ENCODE measurements at regions not wholly inside any gene's neighbourhood (a gene's known extent, or its start where the extent isn't known, plus 50 kb on each side); places are given as distances from the start of the nearest gene placed in this dataset.
"Not testable (repeated sequence)": the region's sequence is repeated elsewhere in the genome, so short reads cannot be mapped to it uniquely, and the experiment has no call there.

DNA sequence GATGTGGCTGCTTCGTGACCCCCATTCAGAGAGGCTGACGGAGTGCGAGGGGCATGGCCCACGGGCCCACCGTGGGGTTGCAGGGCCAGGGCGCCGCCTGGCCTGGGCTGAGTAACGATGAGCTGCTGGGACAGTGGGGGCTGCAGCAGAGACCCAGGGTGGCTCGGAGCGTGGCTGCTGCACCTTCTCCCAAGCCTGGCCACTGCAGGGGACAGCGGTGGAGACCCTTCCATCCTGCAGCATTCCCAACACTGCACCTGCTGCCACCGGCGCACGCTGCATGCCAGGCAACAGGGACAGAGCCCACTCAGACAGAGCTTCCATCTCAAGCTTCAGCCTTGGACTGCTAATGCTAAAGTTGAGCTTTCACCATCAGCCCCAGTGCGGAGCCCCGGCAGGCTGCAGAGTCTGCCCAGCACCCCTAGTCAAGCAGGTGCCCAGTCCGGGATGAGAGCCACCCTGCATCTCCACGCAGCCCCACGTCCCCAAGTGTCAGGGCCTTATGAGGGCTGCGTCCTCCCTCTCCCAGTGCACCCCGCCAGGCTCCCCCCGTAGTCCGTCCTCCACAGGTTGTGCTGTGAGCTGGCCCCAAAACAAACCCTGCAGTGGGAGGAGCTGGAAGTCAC is 89.4 kb upstream of the AFDN start:
- DNase-seq: no peak

DNA sequence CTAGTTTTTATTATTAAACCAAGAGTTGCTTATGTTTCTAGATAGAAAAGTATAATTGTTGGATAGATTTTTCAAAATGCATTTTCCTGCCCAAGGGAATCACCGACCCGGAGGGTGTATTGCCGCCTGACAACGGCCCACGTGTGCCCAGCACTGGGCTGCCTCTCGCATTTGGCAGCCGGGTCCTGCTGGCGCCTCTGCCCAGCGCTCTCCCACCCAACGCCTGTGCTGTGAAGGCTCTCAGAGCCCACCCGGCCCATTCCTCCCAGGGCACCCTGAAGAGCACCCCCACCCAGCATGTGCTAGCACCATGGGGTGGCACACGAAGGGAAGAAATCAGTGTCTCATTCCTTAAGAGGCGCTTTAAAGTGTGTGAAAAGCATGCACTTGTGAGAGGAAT is 88.3 kb upstream of the AFDN start:
- no peak for DNase-seq

DNA sequence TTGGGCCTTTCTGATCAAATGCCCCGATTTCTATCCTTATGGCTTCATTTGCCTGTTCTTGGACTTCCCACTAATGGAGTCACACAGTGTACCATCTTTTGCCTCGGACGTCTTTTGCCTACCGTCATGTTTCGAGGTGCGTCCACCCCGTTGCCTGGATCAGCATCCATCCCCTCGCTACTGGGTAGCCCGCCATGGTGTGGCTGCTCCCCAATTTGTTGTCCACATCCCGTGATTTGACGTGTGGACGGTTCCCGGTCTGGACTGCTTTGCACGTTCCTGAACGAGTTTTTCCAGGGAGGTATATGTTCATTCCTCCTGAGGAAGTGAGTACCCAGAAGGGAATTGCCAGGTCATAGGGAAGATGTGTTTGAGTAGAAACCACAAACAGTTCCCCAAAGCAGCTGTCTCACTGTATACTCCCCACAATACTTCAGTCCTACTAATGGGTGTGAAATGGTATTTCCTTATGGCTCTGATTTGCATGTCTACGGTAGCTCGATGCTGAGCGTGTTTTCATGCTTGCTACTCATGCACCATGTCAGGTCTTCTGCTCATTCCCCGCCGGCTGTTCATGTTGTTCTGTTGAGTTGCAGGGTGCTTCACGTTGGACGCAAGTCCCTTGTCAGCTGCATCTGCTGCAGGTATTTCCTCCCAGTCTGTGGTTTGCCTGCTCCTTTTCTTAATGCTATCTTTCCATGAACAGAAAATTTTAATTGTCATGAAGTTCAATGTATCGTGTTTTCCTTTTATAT is 86.8 kb upstream of the AFDN start:
- DNase-seq: no peak

DNA sequence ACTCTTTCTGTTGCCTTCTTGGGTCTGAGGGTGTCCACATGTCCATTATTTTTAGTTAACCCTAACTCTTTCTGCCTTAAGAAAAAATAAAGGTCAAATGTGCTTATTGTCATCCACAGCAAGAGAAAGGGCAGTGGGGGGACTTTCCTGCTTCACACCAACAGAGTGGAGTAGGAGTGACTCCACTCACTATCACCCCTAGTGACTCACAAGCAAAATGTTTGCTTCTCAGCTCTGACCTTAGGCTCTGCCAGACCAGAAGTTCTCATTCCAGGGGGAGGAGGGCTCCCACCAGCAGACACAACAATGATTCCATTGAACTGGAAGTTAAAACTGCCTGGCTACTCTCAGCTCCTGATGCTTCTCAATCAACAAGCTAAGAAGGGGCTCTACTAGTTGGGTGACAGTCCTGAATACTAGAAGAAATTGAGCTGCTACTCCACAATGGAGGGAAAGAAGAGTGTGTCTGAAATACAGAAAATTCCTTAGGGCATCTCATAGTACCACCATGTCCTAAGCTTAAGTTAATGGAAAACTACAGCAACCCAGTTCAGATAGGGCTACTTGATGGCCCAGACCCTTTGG is 83.9 kb upstream of the AFDN start:
- DNase-seq: no peak

DNA sequence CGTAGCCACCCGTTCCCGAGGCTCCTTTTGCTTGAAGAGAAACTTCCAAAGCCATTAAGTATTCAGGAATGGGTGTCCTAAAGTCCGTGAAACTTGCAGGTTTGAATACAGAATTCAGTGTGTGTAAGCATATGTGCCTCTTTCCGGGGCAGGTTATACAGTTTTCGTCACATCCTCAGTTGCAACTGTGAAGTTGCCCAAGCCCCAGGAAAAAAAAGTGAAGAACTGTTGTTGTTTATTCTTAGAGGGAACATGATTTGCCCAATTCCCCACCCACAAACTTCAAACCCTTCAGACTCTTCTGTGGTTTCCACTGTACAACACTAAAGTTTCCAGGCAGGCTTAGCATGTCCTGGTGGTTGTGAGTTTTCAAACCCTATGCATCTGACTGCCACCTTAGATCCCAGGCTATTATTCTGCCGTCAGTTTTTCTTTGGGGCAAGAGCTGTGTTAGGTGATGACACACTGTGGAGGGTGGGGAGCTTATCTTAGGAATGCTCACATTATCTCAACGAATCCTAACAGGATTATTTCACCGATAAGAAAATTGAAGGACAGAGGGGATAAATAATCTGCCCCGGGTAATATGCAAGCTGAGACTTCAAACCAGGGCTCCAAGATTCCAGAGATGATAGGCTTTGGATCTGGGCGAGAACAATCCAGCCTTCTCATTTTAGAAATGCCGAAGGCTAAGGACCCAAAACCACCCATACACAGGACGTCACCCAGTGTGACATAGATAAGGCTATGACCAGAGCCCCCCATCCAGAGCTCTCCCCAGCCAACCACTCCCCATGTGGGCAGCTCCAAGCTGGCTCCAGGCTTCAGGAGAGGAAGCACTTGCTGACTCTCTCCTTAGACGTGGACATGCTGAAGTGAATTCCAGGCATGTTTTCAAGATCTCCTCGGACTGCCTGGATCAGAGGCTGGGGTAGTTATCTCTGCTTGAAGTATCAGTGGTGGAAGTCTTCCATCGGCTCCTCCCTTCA is 81.7 kb upstream of the AFDN start:
- DNase-seq: no peak

DNA sequence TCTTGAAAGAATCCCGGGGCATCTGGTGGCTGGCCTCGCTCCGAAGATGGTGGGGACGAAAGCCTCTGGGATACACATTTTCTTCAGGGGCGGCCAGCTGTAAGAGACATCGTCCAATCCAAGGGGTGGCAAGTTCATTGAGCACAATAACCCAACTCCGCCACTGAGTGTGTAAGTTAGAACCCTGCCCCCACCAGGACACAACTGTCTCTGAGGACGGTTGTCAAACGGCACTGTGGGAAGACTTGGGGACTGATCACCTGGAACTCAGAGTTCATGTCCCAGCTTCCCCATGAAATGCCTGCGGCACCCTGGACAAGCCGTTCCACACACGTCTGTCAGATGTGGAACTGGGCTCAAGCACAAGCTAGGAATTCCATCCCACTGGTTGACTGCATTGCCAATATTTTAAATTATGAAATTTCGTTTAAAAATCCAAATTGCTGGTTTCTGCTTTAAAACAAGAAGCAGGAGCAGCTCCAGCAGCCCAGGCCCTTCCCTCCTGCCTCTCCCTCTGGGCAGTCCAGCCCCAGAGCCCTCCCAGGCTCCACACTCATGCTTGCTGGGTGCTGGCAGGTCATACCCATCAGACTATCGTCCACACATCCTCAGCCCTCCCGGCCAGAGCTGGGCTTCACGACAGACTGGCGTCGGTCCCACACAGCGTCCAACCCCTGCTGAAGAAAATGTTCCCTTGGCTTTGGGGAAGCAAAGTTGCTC is 80.9 kb upstream of the AFDN start:
- no peak for DNase-seq

DNA sequence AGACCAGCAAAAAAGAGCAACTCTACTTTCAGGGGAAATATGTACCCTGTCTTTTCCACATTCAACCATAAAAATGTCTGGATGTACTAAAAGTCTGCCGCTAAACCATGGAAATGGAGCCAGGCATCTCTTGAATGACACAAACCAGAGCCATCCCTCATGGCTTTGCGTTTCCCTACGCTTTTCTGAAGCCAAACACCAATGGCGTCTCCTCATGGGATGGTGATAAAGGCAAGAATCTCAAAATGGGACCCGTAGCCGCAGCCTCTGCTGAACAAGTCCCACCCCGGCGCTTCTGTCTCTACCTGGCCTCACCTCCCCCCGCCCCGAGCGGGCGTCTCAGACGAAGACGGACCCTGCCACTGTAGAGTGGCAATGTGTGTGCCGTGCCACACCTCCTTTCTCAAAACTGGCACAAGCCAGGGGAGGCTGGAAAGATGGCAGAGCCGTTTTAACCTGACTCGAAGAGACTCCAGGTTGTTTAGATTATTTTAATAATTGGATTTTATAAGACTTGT is 80.3 kb upstream of the AFDN start:
- DNase-seq: no peak

DNA sequence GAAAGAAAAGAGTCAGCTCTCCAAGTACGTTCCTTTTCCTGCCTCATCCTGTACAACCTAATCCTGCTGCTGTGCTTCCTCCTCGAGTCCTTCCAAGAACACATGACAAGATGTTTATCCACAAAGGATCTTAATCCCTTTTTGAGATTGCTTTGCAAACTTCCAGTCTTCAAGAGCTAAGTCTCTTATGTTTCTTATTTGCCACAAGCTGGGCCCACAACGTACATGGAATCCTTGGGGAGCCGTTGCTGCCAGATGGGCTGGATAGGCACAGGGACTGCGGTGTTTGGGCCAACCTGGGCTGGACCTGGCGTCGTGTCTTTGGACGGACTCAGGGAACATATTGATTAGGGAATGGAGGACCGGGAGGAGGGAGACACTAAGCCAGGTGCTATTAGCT is 79.7 kb upstream of the AFDN start:
- no peak for DNase-seq

DNA sequence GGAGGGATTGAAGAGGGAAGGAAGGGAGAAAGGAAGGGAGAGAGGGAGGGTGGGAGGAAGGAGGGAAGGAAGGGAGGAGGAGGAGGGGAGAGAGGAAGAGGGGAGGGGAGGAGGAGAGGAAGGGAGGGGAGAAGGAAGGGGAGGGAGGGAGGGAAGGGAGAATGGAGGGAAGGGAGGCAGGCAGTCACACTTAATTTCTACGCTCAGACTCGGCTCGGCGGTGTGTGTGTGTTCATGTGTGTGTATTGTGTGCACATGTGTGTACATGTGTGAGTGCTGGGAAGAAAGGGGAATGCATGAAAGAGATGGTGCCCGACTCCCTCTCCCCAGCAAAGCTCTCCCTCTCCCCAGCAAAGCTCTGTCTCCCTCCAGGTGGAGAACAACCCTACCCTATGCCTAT is 79.1 kb upstream of the AFDN start:
- no peak for DNase-seq

DNA sequence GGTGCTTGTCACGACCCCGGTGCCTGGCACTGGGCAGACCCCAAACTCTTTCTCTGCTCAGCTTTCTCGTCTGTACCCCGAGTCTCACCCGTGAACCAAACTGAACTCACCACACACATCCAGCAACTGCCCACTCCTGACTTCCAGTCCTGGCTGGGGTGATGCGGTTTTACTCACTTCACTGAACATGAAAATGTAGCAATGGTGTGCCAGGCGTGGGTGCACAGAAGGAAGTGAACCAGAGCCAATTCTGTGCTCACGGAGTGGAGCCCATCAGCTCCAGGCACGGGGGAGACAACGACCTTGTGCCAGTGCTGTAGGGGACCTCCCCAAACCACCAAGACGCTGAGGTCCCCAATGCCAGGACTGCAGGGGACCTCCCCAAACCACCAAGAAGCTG is 78.7 kb upstream of the AFDN start:
- no peak for DNase-seq

DNA sequence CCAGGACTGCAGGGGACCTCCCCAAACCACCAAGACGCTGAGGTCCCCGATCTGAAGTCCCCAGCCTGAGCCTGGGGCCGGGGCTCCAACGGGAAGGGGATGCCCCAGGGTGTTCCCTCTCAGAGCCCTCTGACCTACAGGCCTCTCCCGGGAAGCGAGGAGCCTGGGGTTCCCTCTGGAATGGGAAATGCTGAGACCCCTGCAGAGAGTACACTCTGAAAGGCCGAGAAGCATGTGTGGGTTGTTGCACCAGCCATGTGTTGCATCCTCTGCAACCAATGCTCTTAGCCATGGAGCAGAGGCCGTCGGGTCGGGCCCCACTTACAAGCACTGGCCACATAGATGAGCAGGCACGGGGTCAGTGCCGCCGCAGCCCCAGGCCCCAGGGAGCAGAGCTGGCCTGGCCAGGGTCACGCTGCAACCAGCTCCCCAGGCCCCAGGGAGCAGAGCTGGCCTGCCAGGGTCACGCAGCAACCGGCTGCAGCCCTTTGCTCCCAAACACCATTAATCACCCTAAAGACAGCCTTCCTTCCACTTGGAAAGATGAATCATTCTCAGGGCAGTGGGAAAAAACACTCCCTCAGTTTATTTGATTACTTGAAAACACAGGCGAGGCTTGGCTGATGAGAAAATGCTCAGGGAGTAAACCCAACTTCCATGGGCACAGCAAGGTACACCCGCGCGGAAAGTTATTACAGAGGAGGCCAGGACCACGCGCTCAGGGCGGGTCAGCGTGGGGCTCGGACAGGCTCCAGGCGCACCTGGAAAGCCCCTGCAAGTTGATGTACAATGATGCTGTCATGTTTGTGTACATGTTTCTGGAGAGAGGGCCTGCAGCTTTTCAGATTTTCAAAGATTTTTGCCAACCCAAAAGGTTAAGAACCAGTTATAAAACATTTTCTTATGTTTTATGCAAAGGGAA is 78.0 kb upstream of the AFDN start:
- DNase-seq: no peak

DNA sequence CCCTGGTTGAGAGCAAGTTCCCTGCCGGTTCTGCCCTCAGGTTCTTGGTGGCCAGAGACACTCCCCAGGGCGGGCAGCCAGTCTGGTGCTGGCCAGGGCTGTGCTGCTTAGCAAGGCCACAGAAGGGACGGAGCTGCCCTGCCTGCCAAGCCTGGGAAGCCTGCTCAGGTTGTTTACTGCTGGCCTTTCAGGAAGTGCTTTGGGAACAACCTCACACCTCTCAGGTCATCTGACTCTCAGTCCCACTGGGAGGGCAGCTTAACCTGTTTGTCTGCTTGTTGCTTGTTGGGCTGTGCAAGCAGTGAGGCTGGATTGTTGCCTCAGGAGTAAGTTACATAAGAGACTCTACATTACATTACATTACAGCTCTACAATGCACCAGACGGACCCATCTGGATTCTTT is 75.8 kb upstream of the AFDN start:
- no peak for DNase-seq

DNA sequence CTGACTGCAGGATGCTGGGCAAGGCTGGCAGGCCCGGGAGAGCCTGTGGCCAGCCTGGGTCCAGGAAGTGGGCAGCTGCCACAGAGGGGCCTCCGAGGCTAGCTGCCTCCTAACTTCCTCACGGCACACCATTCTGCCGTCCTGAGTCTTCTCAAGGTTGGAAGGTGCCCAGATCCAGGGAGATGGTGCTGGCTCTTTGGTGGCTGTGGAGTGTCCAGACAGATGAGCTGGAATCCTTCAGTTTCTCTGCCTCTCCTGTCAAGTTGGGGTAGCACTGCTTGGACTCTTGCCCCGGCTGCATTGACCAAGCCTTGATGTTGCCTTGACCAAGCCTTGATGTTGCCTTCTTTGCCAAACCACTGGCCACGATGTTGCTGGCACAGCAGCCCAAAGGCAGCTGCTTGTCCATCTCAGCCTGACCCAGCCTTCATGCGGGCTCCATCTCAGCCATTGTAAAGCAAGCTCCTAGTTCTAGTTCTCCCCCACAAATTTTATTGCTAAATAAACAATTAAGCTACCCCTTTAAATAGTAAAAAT is 75.1 kb upstream of the AFDN start:
- DNase-seq: no peak

DNA sequence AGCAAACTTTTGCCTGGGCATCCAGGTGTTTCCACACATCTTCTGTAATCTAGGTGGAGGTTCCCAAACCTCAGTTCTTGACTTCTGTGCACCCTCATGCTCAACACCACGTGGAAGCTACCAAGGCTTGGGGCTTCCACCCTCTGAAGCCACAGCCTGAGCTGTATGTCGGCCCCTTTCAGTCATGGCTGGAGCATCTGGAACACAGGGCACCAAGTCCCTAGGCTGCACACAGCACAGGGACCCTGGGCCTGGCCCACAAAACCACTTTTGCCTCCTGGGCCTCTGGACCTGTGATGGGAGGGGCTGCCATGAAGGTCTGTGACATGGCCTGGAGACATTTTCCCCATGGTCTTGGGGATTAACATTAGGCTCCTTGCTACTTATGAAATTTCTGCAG is 73.4 kb upstream of the AFDN start:
- DNase-seq: not testable (repeated sequence)

DNA sequence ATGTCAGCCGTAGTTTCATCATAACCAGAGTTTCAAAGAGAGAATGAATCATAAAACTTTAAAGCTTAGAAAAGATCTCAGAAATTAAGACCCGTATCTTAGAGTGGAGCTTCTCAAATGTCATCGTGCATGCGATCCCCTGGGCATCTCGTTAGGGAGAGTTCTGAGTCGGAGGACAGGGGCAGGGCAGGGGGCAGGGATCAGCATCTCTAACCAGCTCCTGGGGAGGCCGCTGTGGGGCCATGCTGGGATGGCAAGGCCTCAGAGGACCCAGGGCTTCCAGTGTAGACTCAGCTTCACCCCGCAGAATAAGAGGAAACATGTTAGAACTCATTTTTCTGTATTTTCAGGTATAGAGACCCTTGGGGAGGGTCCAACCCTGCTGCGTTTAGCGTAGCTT is 72.0 kb upstream of the AFDN start:
- DNase-seq: no peak

DNA sequence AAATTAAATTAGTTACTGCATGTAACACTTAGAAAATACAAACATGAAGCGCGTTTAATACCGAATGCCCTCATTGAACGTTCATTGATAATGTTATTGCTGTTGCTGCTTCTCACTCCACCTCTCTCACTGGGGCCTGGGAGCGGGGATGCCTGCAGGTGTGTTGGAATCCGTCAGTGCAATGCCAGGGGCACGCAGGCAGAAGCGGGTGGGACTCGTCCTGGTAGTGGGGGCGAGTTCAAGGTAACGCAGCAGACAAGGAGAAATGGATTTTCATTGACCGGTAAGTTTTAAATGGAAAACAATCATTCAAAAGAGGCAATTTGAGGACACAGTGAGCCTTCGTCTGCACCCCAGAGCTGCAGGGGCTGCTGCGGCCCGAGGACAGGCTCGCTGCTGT is 71.2 kb upstream of the AFDN start:
- DNase-seq: no peak

DNA sequence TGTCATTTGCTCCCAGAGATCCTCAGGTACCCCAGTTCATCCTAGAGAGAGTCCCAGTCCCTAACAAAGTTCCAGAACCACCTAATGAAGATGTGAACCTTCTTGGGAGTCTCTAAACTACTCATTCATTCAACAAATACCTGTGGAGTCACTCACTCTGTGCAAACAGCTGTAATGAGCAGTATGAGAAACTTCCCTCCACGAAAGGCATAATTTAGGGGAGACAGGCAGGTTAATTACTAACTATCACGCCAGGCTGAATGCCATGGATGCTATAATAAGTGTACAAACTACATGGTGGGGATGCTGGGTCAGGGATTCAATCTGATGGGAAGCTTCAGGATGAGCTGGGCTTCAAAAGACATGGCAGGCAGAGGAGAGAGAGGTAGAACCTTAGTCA is 70.1 kb upstream of the AFDN start:
- DNase-seq: no peak

DNA sequence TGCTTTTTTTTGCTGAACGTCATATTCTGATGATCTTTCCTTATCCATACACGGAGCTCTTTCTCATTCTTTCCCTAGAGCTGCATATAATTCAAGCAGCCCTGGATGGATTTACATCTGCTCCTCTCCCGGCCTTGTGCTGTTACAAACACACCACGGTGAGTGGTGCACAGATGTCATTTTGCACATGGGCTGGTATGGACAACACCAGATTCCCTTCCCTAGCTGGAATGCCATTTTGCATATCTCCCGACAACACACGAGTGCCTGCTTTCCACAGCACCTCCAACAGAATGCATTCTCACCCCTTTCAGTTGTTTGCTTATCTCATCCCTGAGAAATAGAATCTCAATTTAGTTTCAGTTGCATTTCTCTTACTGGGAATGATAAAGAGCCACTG is 69.5 kb upstream of the AFDN start:
- DNase-seq: no peak

DNA sequence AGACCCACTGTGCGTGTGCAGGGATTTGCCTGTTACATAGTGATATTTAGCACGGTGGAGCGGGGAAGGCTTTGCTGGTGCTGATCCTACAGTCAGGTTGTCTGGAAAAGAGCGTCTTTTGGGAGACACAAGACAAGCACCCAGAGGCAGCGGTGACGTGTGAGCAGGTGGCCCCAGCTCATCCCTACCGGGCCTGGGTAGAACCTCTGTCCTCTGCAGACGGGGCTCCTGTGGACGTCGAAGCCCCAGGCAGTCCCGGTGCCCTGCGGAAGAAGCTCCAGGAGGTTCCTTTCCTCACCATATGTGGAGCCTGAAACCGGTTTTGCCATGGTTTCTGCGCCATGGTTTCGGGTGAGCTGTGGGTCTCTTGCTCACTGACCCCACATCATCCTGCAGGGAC is 68.9 kb upstream of the AFDN start:
- no peak for DNase-seq

DNA sequence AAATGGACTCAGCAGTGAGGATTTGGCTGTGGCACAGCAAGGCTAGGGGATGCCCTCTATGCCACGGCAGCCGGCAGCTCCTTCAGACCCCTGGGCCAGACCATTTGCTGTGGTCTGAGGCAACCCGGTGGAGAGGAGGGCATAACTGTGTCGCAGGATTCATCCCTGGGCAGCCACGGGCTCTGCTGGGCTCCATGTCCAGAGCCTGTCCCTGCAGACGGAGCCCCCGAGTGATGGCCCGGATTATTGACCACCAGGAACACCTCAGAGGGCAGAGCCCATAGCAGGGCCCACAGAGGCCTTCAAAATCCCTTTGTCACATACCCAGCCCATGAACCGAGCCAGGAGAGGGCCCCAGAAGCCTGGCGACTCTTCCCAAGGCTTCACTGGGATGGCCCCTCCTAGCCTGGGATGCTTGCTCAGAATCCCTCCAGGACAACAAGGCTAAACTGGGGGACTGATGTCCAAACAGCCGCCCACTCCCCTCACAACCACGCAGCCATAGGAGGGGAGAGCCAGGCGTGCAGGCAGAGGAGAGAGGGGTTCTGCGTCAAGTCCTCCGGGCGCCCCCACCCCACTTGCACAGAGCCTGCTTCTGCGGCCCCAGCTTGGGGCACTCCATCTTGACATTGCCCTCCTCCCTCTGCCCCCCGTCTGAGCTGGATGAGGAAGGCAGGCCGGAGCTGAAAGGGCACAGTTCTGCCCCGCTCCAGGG is 68.2 kb upstream of the AFDN start:
- no peak for DNase-seq
